ENCODE measurements at regions not wholly inside any gene's neighbourhood (a gene's known extent, or its start where the extent isn't known, plus 50 kb on each side); places are given as distances from the start of the nearest gene placed in this dataset.

- in situ Hi-C loops (cut with MboI; ENCODE audit: low pct_unique_long_range_greater_than_20kb, low sequenced_read_pairs, unreplicated experiment), result no loop called here
- TF ChIP-seq CTCF (IDR thresholded peaks at IDR 0.05; ENCODE audit: extremely low read depth, insufficient read depth, missing control alignments), result no peak
- DNase-seq (ENCODE audit: low spot score), result no peak
These were observed 657.6 kb upstream of the RIOK2 start for GRCh38 chr5:97840643-97841042.

GRCh38 chr5:97842687-97843086, 659.6 kb upstream of the RIOK2 start:
- no peak for TF ChIP-seq CTCF (IDR thresholded peaks at IDR 0.05; ENCODE audit: extremely low read depth, insufficient read depth, missing control alignments)
- in situ Hi-C loops (cut with MboI; ENCODE audit: low pct_unique_long_range_greater_than_20kb, low sequenced_read_pairs, unreplicated experiment), result no loop called here
- DNase-seq (ENCODE audit: low spot score), result no peak

GRCh38 chr5:97844797-97845196, 661.8 kb upstream of the RIOK2 start:
- in situ Hi-C loops (cut with MboI; ENCODE audit: low pct_unique_long_range_greater_than_20kb, low sequenced_read_pairs, unreplicated experiment), result no loop called here
- TF ChIP-seq CTCF (IDR thresholded peaks at IDR 0.05; ENCODE audit: extremely low read depth, insufficient read depth, missing control alignments), result peak; percentile 34

GRCh38 chr5:97846643-97847042, 663.6 kb upstream of the RIOK2 start:
- no peak for DNase-seq (ENCODE audit: low spot score)
- in situ Hi-C loops (cut with MboI; ENCODE audit: low pct_unique_long_range_greater_than_20kb, low sequenced_read_pairs, unreplicated experiment), result no loop called here
- TF ChIP-seq CTCF (IDR thresholded peaks at IDR 0.05; ENCODE audit: extremely low read depth, insufficient read depth, missing control alignments), result no peak

More at GRCh38 chr5:97844797-97845196, 661.8 kb upstream of the RIOK2 start:
- no peak for DNase-seq (ENCODE audit: low spot score)

GRCh38 chr5:97847920-97848631, 665.0 kb upstream of the RIOK2 start:
- no peak for TF ChIP-seq CTCF (IDR thresholded peaks at IDR 0.05; ENCODE audit: extremely low read depth, insufficient read depth, missing control alignments)
- DNase-seq (ENCODE audit: low spot score), result no peak
- in situ Hi-C loops (cut with MboI; ENCODE audit: low pct_unique_long_range_greater_than_20kb, low sequenced_read_pairs, unreplicated experiment), result no loop called here

- no peak for DNase-seq (ENCODE audit: low spot score)
- in situ Hi-C loops (cut with MboI; ENCODE audit: low pct_unique_long_range_greater_than_20kb, low sequenced_read_pairs, unreplicated experiment), result no loop called here
- TF ChIP-seq CTCF (IDR thresholded peaks at IDR 0.05; ENCODE audit: extremely low read depth, insufficient read depth, missing control alignments), result no peak
These were observed 668.0 kb upstream of the RIOK2 start for GRCh38 chr5:97851036-97851435.

All from GM13977 (cell line).